Gastroesophageal sphincter (tissue), 3 donors: ENCODE measurements at regions not wholly inside any gene's neighbourhood (a gene's known extent, or its start where the extent isn't known, plus 50 kb on each side); places are given as distances from the start of the nearest gene placed in this dataset.

Source experiments
- POLR2A ChIP-seq, 2 donors: fragments of 450-650 bp; IDR thresholded peaks; one replicate each; pipeline ENCODE4 v1.6.1; 2017; ENCODE audit warnings: antibody characterized with exemption in 2 of 2, mild to moderate bottlenecking in 2 of 2, moderate library complexity in 1 of 2
- TF ChIP-seq, protein P1 (sequence below), 4 experiments: fragments of 200-600 bp in 2 of 4; fragments of 450-650 bp in 2 of 4; sonication (generic) in 1 of 4; IDR thresholded peaks; one replicate each; pipeline ENCODE4 v1.5.1; 2017 to 2019; ENCODE audit warnings: antibody characterized with exemption in 4 of 4, mild to moderate bottlenecking in 2 of 4, moderate library complexity in 2 of 4

DNA sequence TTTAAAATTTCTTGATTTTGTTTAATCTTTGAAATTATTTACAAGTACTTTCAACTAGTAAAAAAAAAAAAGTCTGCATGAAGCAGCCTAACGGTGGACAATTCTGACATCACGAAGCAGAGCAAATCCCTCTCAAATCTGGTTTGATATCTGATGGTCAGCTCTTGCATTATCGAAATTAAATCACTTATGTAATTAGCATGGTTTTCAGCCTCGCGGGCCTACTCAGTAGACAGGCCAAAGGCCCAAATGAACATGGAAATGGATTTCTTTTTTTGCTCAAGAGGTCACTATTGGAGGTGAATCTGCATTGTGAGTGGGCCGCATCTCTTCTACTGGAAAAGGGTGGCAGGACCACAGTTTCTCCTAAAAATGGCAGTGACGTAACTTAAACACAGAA is 209.8 kb downstream of the NR2F2 start:
- no peak for TF ChIP-seq POLR2A (IDR thresholded peaks at IDR 0.05)
- TF ChIP-seq, protein P1, sequence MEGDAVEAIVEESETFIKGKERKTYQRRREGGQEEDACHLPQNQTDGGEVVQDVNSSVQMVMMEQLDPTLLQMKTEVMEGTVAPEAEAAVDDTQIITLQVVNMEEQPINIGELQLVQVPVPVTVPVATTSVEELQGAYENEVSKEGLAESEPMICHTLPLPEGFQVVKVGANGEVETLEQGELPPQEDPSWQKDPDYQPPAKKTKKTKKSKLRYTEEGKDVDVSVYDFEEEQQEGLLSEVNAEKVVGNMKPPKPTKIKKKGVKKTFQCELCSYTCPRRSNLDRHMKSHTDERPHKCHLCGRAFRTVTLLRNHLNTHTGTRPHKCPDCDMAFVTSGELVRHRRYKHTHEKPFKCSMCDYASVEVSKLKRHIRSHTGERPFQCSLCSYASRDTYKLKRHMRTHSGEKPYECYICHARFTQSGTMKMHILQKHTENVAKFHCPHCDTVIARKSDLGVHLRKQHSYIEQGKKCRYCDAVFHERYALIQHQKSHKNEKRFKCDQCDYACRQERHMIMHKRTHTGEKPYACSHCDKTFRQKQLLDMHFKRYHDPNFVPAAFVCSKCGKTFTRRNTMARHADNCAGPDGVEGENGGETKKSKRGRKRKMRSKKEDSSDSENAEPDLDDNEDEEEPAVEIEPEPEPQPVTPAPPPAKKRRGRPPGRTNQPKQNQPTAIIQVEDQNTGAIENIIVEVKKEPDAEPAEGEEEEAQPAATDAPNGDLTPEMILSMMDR (IDR thresholded peaks at IDR 0.05), result no peak
